Activated CD8-positive, alpha-beta T cell treated with anti-CD3 and anti-CD28 coated beads for 36 hours (primary cell): ENCODE measurements at regions not wholly inside any gene's neighbourhood (a gene's known extent, or its start where the extent isn't known, plus 50 kb on each side); places are given as distances from the start of the nearest gene placed in this dataset.

Experiments used
- ATAC-seq: fragments of 200-7000 bp; cut with Tn5 transposase; one replicate; pipeline ENCODE4 v1.10.0; 2021; ENCODE audit warnings: mild to moderate bottlenecking, moderate library complexity
- CTCF ChIA-PET: fragments of 350-600 bp; sonication (Branson Sonifier 250); formaldehyde crosslinking; loops from one replicate; lab custom pipeline; 2021; ENCODE audit warnings: antibody characterized with exemption; lab: Charles Lee
- POLR2A ChIA-PET: fragments of 350-600 bp; sonication (Branson Sonifier 250); formaldehyde crosslinking; loops from one replicate; lab custom pipeline; 2021; ENCODE audit warnings: antibody characterized with exemption; lab: Charles Lee
- DNase-seq: peaks from one replicate; pipeline ENCODE4 v3.0.0-alpha.2; 2020
- H3K27ac Mint-ChIP-seq: one replicate; pipeline ENCODE4 v1.8.0; 2021; ENCODE audit warnings: mild to moderate bottlenecking, mixed read lengths
- H3K27me3 Mint-ChIP-seq: one replicate; pipeline ENCODE4 v1.8.0; 2021; ENCODE audit warnings: mixed read lengths
- H3K36me3 Mint-ChIP-seq: one replicate; pipeline ENCODE4 v1.8.0; 2021; ENCODE audit warnings: low read depth, mixed read lengths
- H3K4me1 Mint-ChIP-seq: one replicate; pipeline ENCODE4 v1.8.0; 2021; ENCODE audit warnings: low read depth, mixed read lengths
- H3K4me3 Mint-ChIP-seq: one replicate; pipeline ENCODE4 v1.8.0; 2021; ENCODE audit warnings: mild to moderate bottlenecking, moderate library complexity, mixed read lengths
- H3K9me3 Mint-ChIP-seq: one replicate; pipeline ENCODE4 v1.8.0; 2021; ENCODE audit warnings: mixed read lengths
- intact Hi-C: fragments of 100-400 bp; cut with micrococcal nuclease; formaldehyde crosslinking; loops from one replicate; pipeline ENCODE4 v1.10.0; 2022
- TF ChIP-seq, protein P1 (sequence below): fragments of 200-600 bp; IDR thresholded peaks from one replicate; pipeline ENCODE4 v1.8.0; 2022; ENCODE audit warnings: antibody characterized with exemption, mild to moderate bottlenecking

DNA sequence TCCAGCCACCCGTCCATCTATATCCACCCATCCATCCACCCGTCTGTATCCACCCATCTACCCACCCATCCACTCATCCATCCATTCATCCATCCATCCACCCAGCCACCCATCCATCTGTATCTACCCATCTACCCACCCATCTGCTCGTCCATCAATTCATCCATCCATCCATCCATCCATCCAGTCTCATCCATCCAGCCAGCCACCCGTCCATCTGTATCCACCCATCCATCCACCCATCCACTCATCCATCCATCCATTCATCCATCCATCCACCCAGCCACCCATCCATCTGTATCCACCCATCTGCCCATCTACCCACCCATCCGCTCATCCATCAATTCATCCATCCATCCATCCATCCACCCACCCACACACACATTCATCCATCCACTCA is 73.2 kb downstream of the UNCX start:
- intact Hi-C loops: no loop called here
- ChIA-PET CTCF (no interaction called here), POLR2A (no interaction called here)
- TF ChIP-seq, protein P1, sequence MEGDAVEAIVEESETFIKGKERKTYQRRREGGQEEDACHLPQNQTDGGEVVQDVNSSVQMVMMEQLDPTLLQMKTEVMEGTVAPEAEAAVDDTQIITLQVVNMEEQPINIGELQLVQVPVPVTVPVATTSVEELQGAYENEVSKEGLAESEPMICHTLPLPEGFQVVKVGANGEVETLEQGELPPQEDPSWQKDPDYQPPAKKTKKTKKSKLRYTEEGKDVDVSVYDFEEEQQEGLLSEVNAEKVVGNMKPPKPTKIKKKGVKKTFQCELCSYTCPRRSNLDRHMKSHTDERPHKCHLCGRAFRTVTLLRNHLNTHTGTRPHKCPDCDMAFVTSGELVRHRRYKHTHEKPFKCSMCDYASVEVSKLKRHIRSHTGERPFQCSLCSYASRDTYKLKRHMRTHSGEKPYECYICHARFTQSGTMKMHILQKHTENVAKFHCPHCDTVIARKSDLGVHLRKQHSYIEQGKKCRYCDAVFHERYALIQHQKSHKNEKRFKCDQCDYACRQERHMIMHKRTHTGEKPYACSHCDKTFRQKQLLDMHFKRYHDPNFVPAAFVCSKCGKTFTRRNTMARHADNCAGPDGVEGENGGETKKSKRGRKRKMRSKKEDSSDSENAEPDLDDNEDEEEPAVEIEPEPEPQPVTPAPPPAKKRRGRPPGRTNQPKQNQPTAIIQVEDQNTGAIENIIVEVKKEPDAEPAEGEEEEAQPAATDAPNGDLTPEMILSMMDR: no peak
- Mint-ChIP-seq H3K36me3 (no peaks in the 10 kb centered on the region), H3K4me3 (no peak overlapping the region), H3K9me3 (no peaks in the 10 kb centered on the region), H3K27me3 (peaks cover 3% of the 10 kb centered on the region), H3K27ac (no peak overlapping the region), H3K4me1 (no peaks in the 10 kb centered on the region)
- DNase-seq (no peak), ATAC-seq (no peak)

DNA sequence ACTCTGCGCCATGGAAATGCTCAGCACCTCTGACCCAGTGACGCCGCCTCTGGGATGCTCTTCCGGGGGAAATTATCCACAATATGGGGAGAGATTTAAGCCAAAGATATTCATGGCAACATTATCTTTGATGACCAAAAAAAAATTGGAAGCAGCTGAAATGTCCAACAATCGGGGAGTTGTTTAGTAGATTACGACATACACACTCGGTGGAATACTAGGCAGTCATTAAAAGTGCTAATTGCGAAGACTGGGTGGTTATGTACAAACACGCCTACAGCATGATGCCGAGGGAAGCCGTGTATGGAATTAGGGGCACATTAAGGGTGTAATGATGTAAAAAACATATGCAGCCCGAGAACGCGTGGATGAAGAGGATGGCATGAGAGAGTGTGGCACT is 75.2 kb downstream of the UNCX start:
- H3K9me3 Mint-ChIP-seq: no peaks in the 10 kb centered on the region
- ATAC-seq (no peak), DNase-seq (no peak)
- no peak overlapping the region for H3K4me3 Mint-ChIP-seq
- no peaks in the 10 kb centered on the region for H3K4me1 Mint-ChIP-seq
- H3K27ac Mint-ChIP-seq: no peak overlapping the region
- peaks cover 3% of the 10 kb centered on the region for H3K27me3 Mint-ChIP-seq
- no peaks in the 10 kb centered on the region for H3K36me3 Mint-ChIP-seq
- ChIA-PET CTCF (no interaction called here), POLR2A (no interaction called here)
- TF ChIP-seq, protein P1: no peak
- intact Hi-C loops: no loop called here

DNA sequence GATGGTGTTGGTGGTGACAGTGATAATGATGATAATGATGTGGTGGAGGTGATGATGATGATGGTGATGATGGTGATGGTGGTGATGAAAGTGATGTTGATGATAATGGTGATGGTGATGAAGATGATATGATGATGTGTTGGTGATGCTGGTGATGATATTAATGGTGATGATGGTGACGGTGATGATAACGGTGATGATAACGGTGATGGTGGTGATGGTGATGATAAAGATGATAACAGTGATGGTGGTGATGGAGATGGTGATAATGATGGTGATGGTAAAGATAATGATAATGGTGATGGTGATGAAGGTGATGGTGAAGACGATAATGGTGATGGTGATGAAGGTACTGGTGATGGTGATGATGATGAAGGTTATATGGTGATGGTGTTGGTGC is 76.6 kb downstream of the UNCX start:
- Mint-ChIP-seq H3K27me3 (peaks cover 3% of the 10 kb centered on the region), H3K4me3 (no peak overlapping the region), H3K36me3 (no peaks in the 10 kb centered on the region), H3K9me3 (no peaks in the 10 kb centered on the region), H3K27ac (no peak overlapping the region), H3K4me1 (no peaks in the 10 kb centered on the region)
- CTCF ChIA-PET: no interaction called here
- POLR2A ChIA-PET: no interaction called here
- intact Hi-C loops: no loop called here
- no peak for DNase-seq
- no peak for ATAC-seq
- TF ChIP-seq, protein P1: no peak

DNA sequence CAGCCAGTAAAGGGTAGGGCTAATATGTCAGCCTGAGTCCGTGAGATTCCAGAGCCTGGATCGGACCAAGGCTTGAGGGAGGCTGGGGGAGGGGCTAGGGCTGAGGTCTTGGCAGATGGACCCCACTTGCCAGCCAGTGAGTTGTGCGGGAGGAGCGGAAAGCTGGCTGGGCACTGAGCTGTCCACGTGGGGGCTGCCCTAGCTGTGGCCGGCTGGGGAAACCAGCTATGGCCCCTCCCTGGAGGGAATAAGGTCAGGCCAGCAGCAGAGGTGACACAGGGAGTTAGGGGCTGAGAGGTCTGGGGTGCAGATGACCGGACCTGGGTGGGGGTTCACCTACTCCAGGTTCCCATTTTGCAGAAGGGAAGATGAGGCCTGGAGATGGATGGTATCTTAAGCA is 77.3 kb downstream of the UNCX start:
- intact Hi-C loops: no loop called here
- POLR2A ChIA-PET: no interaction called here
- no peaks in the 10 kb centered on the region for H3K4me1 Mint-ChIP-seq
- H3K4me3 Mint-ChIP-seq: no peak overlapping the region
- H3K36me3 Mint-ChIP-seq: no peaks in the 10 kb centered on the region
- peaks cover 3% of the 10 kb centered on the region for H3K27me3 Mint-ChIP-seq
- CTCF ChIA-PET: no interaction called here
- no peaks in the 10 kb centered on the region for H3K9me3 Mint-ChIP-seq
- H3K27ac Mint-ChIP-seq: no peak overlapping the region
- DNase-seq (no peak), ATAC-seq (no peak)
- TF ChIP-seq, protein P1: no peak

DNA sequence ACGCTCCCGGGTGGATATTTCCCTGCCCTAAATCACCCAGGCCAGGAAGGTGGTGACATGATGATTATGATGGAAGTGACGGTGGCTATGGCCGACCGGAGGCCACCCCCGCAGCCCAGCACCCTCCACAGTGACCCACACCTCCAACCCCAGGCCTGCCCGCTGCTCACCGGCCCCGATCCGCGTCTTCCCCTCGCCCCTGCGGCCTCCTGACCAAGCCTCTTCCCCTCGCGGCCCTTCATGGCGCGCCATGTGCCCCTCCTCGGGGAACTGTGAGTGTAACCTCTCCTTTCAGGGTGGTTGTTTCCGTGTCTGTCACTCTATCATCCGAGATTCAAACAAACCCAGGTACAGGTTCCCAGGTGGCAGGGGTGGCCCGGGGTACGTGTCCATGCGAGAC is 78.3 kb downstream of the UNCX start:
- no peak overlapping the region for H3K4me3 Mint-ChIP-seq
- H3K4me1 Mint-ChIP-seq: no peaks in the 10 kb centered on the region
- H3K36me3 Mint-ChIP-seq: no peaks in the 10 kb centered on the region
- CTCF ChIA-PET: no interaction called here
- peaks cover 3% of the 10 kb centered on the region for H3K27me3 Mint-ChIP-seq
- no peak overlapping the region for H3K27ac Mint-ChIP-seq
- POLR2A ChIA-PET: no interaction called here
- H3K9me3 Mint-ChIP-seq: no peaks in the 10 kb centered on the region
- TF ChIP-seq, protein P1: no peak
- intact Hi-C loops: no loop called here
- DNase-seq: no peak
- no peak for ATAC-seq
